Peyer's patch (tissue), 4 donors: ENCODE measurements at regions not wholly inside any gene's neighbourhood (a gene's known extent, or its start where the extent isn't known, plus 50 kb on each side); places are given as distances from the start of the nearest gene placed in this dataset.

Experiments used
- DNase-seq, 3 donors: peaks; one replicate each; pipeline ENCODE4 v3.0.0-alpha.2; 2017 to 2019
- H3K27ac ChIP-seq, 4 donors: fragments of 200-600 bp; sonication (generic); one replicate each; pipeline ENCODE4 v1.5.1; 2016 to 2019
- H3K27me3 ChIP-seq, 2 donors: fragments of 200-600 bp; sonication (generic); one replicate each; pipeline ENCODE4 v1.5.1; 2019
- H3K36me3 ChIP-seq, 3 donors: fragments of 200-600 bp; sonication (generic); one replicate each; pipeline ENCODE4 v1.5.1; 2016 to 2019
- H3K4me1 ChIP-seq, 4 donors: fragments of 200-600 bp; sonication (generic); one replicate each; pipeline ENCODE4 v1.5.1; 2016 to 2019
- H3K4me3 ChIP-seq, 4 donors: fragments of 200-600 bp; sonication (generic); 1 replicate in 3 of 4; 2 replicates in 1 of 4; pipeline ENCODE4 v1.5.1; 2016 to 2019; ENCODE audit warnings: mild to moderate bottlenecking in 1 of 4
- H3K9me3 ChIP-seq, 4 donors: fragments of 200-600 bp; sonication (generic); one replicate each; pipeline ENCODE4 v1.5.1; 2016 to 2019; ENCODE audit warnings: mild to moderate bottlenecking in 1 of 4
- CTCF ChIP-seq, 6 experiments: fragments of 450-650 bp in 4 of 6; fragments of 200-600 bp in 2 of 6; sonication (generic) in 1 of 6; IDR thresholded peaks; one replicate each; pipeline ENCODE4 v1.5.1; 2017 to 2019; ENCODE audit warnings: antibody characterized with exemption in 6 of 6, mild to moderate bottlenecking in 3 of 6, moderate library complexity in 1 of 6
- POLR2A ChIP-seq, 2 donors: fragments of 450-650 bp; IDR thresholded peaks; one replicate each; pipeline ENCODE4 v1.5.1; 2017; ENCODE audit warnings: antibody characterized with exemption in 2 of 2, mild to moderate bottlenecking in 2 of 2, moderate library complexity in 2 of 2

GRCh38 chr5:6914347-6914746, 201.1 kb downstream of the TENT4A start:
- no peak for DNase-seq
- Histone ChIP-seq H3K4me1 (no peaks in the 10 kb centered on the region), H3K4me3 (no peak overlapping the region), H3K9me3 (no peaks in the 10 kb centered on the region), H3K27me3 (no peaks in the 10 kb centered on the region), H3K36me3 (no peaks in the 10 kb centered on the region), H3K27ac (no peak overlapping the region)
- TF ChIP-seq CTCF (IDR thresholded peaks at IDR 0.05) (no peak), POLR2A (IDR thresholded peaks at IDR 0.05) (no peak)

DNA sequence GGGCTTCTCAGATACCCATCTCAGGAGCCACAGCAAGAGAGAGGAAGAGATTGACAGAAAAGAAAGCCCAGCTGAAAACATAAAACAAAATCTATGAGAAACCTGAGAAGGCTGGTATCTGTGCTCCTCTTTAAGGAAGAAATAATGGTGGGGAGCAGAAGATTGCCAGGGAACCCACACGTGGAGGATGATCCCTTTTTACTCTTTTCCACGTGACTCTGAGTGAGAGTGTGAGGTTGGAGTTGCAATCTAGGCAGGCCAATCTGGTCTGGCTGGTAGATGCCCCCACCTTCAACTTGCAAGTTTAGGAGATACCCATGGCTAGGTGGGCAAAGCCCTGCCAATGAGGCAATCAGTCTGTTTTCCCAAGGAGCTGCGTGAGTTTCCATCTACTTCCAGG, 202.3 kb downstream of the TENT4A start:
- H3K27me3 ChIP-seq = no peaks in the 10 kb centered on the region
- no peaks in the 10 kb centered on the region for H3K36me3 ChIP-seq
- no peak overlapping the region for H3K27ac ChIP-seq
- TF ChIP-seq POLR2A (IDR thresholded peaks at IDR 0.05) (no peak), CTCF (IDR thresholded peaks at IDR 0.05) (no peak)
- no peaks in the 10 kb centered on the region for H3K9me3 ChIP-seq
- DNase-seq = no peak
- no peak overlapping the region for H3K4me3 ChIP-seq
- H3K4me1 ChIP-seq = no peaks in the 10 kb centered on the region

GRCh38 chr5:6918255-6918654, 205.0 kb downstream of the TENT4A start:
- H3K27ac ChIP-seq = no peak overlapping the region
- H3K9me3 ChIP-seq = no peaks in the 10 kb centered on the region
- no peak for TF ChIP-seq CTCF (IDR thresholded peaks at IDR 0.05)
- TF ChIP-seq POLR2A (IDR thresholded peaks at IDR 0.05) = no peak
- H3K4me1 ChIP-seq = no peaks in the 10 kb centered on the region
- no peak overlapping the region for H3K4me3 ChIP-seq
- DNase-seq = no peak
- H3K27me3 ChIP-seq = no peaks in the 10 kb centered on the region
- no peaks in the 10 kb centered on the region for H3K36me3 ChIP-seq

DNA sequence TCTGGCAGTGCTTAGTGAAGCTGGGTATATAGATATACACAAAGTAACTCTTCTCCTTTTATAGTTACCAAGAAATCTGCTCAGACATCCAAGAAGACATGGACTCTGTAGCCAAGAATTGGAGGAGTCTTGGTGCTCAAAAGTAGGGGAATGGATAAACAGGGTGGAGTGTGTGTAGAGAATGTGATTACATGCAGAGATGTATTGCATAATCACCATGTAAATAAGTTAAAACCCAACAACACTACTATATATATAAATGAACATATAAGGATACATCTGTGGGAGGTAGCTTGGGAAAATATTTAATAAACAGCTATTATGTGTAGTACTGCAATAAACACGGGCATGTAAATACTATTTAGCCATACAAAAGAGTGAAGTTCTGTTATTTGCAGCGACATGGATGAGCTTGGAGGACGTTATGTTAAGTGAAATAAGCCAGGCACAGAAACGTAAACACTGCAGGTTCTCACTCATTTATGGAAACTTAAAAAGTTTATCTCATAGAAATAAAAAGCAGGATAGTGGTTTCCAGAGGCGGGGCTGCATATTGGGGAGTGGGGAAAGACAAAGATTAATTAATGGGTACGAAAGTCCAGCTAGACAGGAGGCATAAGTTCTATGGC, 207.5 kb downstream of the TENT4A start:
- no peak for DNase-seq
- TF ChIP-seq CTCF (IDR thresholded peaks at IDR 0.05) (no peak), POLR2A (IDR thresholded peaks at IDR 0.05) (no peak)
- Histone ChIP-seq H3K4me3 (no peak overlapping the region), H3K4me1 (no peaks in the 10 kb centered on the region), H3K27me3 (no peaks in the 10 kb centered on the region), H3K36me3 (no peaks in the 10 kb centered on the region), H3K27ac (peak overlapping the region in 1 of 4 donors; percentile 12), H3K9me3 (no peaks in the 10 kb centered on the region)

- Histone ChIP-seq H3K4me1 (no peaks in the 10 kb centered on the region), H3K4me3 (no peak overlapping the region), H3K36me3 (no peaks in the 10 kb centered on the region), H3K27me3 (no peaks in the 10 kb centered on the region), H3K9me3 (no peaks in the 10 kb centered on the region), H3K27ac (no peak overlapping the region)
- no peak for DNase-seq
- TF ChIP-seq POLR2A (IDR thresholded peaks at IDR 0.05) (no peak), CTCF (IDR thresholded peaks at IDR 0.05) (no peak)
Observed at GRCh38 chr5:6926491-6927038, 213.3 kb downstream of the TENT4A start.
